Keratinocyte (primary cell): ENCODE measurements at regions not wholly inside any gene's neighbourhood (a gene's known extent, or its start where the extent isn't known, plus 50 kb on each side); places are given as distances from the start of the nearest gene placed in this dataset.

Experiments used
- CTCF ChIP-seq, 3 experiments: IDR thresholded peaks in 1 of 3; conservative IDR thresholded peaks in 1 of 3; optimal IDR thresholded peaks in 1 of 3; 2 replicates in 2 of 3; 3 replicates in 1 of 3; pipeline versions ENCODE3 to v1.5.1; 2011; ENCODE audit warnings: low read length in 3 of 3, mild to moderate bottlenecking in 3 of 3, moderate library complexity in 2 of 3, control low read depth in 1 of 3, inconsistent platforms in 1 of 3; ENCODE audit not compliant: insufficient read depth in 2 of 3; ENCODE audit errors: extremely low read depth in 1 of 3
- EZH2 ChIP-seq: IDR thresholded peaks from one replicate; pipeline ENCODE4 v1.6.1; 2012; ENCODE audit warnings: inconsistent platforms, mild to moderate bottlenecking, low read length, moderate library complexity

GRCh38 chr1:87790756-87791155 lies 462.1 kb downstream of the LMO4 start:
- TF ChIP-seq CTCF (optimal IDR thresholded peaks at IDR 0.05 in 1 of 3, IDR thresholded peaks at IDR 0.05 in 1 of 3, conservative IDR thresholded peaks at IDR 0.05 in 1 of 3; ENCODE audit: extremely low read depth in 1 of 3, insufficient read depth in 2 of 3, low read length in 3 of 3) (no peak), EZH2 (no peak)
